Kidney (tissue), 13 donors: ENCODE measurements at regions not wholly inside any gene's neighbourhood (a gene's known extent, or its start where the extent isn't known, plus 50 kb on each side); places are given as distances from the start of the nearest gene placed in this dataset.

Source experiments
- DNase-seq, 5 donors: peaks; one replicate each; pipeline ENCODE4 v3.0.0-alpha.2; 2013 to 2020
- FAIRE-seq: peaks from 2 replicates; lab custom pipeline; 2012; peaks lifted over from hg19 to GRCh38; lab: Jason Lieb, UNC
- H3K27ac ChIP-seq, 2 donors: one replicate each; pipeline ENCODE4 v1.7.0; 2013; ENCODE audit warnings: low read depth in 2 of 2, low read length in 2 of 2, inconsistent platforms in 1 of 2
- H3K27me3 ChIP-seq: one replicate; pipeline ENCODE4 v1.7.1; 2013; ENCODE audit warnings: low read length, inconsistent platforms; ENCODE audit not compliant: control insufficient read depth, insufficient read depth
- H3K36me3 ChIP-seq, 3 donors: one replicate each; pipeline versions ENCODE4 v1.7.0 to v1.7.1; 2013; ENCODE audit warnings: low read length in 3 of 3, control low read depth in 1 of 3, inconsistent platforms in 1 of 3; ENCODE audit not compliant: insufficient read depth in 3 of 3, control insufficient read depth in 2 of 3
- H3K4me1 ChIP-seq, 3 donors: one replicate each; pipeline versions ENCODE4 v1.7.0 to v1.7.1; 2013; ENCODE audit warnings: low read length in 3 of 3, inconsistent platforms in 1 of 3, low read depth in 1 of 3; ENCODE audit not compliant: control insufficient read depth in 2 of 3, insufficient read depth in 2 of 3
- H3K4me3 ChIP-seq, 3 donors: one replicate each; pipeline versions ENCODE4 v1.7.0 to v1.8.1; 2013; ENCODE audit warnings: low read length in 3 of 3, control low read depth in 1 of 3, inconsistent platforms in 1 of 3
- H3K9ac ChIP-seq, 3 donors: one replicate each; pipeline versions ENCODE4 v1.7.0 to v1.7.1; 2013; ENCODE audit warnings: low read length in 3 of 3, control low read depth in 1 of 3, inconsistent platforms in 1 of 3
- H3K9me3 ChIP-seq, 3 donors: one replicate each; pipeline versions ENCODE4 v1.7.0 to v1.7.1; 2013; ENCODE audit warnings: low read length in 3 of 3, control low read depth in 1 of 3, inconsistent platforms in 1 of 3; ENCODE audit not compliant: control insufficient read depth in 2 of 3, insufficient read depth in 1 of 3
- CTCF ChIP-seq: IDR thresholded peaks from 3 replicates; pipeline ENCODE4 v1.5.1; 2012; ENCODE audit warnings: mild to moderate bottlenecking, moderate library complexity, borderline replicate concordance; ENCODE audit not compliant: insufficient read depth; ENCODE audit errors: extremely low read depth
- intact Hi-C: fragments of 100-400 bp; cut with DNase I; formaldehyde crosslinking; loops from one replicate; pipeline ENCODE4 v1.11.1; 2022
- donor health status: control.
- donor health status: control.
- donor health status: control.
- donor health status: control.
- donor health status: control.
- donor health status: DM: yes; HTN: yes; CAD: no.
- donor health status: Normal renal cell carcinoma (clear cell type).

GRCh38 chr13:50671497-50671850, 172.0 kb downstream of the DLEU7 start:
- FAIRE-seq: no peak
- no peaks in the 10 kb centered on the region for H3K4me1 ChIP-seq
- TF ChIP-seq CTCF: no peak
- H3K27me3 ChIP-seq: no peaks in the 10 kb centered on the region
- intact Hi-C loops: no loop called here
- H3K36me3 ChIP-seq: no peaks in the 10 kb centered on the region
- H3K4me3 ChIP-seq: no peak overlapping the region
- H3K9ac ChIP-seq: no peak overlapping the region
- H3K9me3 ChIP-seq: no peaks in the 10 kb centered on the region
- DNase-seq: no peak
- no peak overlapping the region for H3K27ac ChIP-seq

- FAIRE-seq (no peak), DNase-seq (no peak)
- TF ChIP-seq CTCF: no peak
- Histone ChIP-seq H3K27me3 (no peaks in the 10 kb centered on the region), H3K4me1 (no peaks in the 10 kb centered on the region), H3K9ac (no peak overlapping the region), H3K27ac (no peak overlapping the region), H3K36me3 (no peaks in the 10 kb centered on the region), H3K9me3 (no peaks in the 10 kb centered on the region), H3K4me3 (no peak overlapping the region)
- intact Hi-C loops: no loop called here
Observed at GRCh38 chr13:50672025-50672424, 171.5 kb downstream of the DLEU7 start.

- Histone ChIP-seq H3K27ac (no peak overlapping the region), H3K4me1 (no peaks in the 10 kb centered on the region), H3K27me3 (no peaks in the 10 kb centered on the region), H3K9ac (no peak overlapping the region), H3K36me3 (no peaks in the 10 kb centered on the region), H3K4me3 (no peak overlapping the region), H3K9me3 (no peaks in the 10 kb centered on the region)
- TF ChIP-seq CTCF: no peak
- no peak for DNase-seq
- intact Hi-C loops: no loop called here
- no peak for FAIRE-seq
Observed at GRCh38 chr13:50675651-50676050, 167.8 kb downstream of the DLEU7 start.

DNA sequence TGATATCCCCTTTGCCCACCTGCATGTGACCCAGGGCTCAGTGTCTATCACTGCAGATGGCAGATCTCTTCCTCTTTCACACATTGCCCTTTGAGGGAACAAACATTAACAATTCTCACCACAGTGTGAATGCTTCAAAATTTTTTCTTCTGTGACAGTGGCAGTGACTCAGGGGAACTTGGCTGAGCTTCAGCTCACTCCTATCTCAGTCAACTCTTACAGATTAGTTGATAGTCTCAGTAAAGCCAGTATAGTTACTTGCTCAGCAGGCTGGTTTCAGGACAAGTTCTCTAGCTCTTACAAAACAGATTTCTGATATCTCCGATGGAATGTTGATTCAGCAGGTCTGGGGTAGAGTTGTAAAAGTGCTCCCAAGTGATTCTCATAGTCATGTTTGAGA, 166.9 kb downstream of the DLEU7 start:
- Histone ChIP-seq H3K27me3 (no peaks in the 10 kb centered on the region), H3K36me3 (no peaks in the 10 kb centered on the region), H3K4me3 (no peak overlapping the region), H3K4me1 (no peaks in the 10 kb centered on the region), H3K9ac (no peak overlapping the region), H3K27ac (no peak overlapping the region), H3K9me3 (no peaks in the 10 kb centered on the region)
- no peak for TF ChIP-seq CTCF
- intact Hi-C loops: no loop called here
- DNase-seq (no peak), FAIRE-seq (no peak)
